Activated CD8-positive, alpha-beta T cell treated with anti-CD3 and anti-CD28 coated beads for 36 hours (primary cell): ENCODE measurements at regions not wholly inside any gene's neighbourhood (a gene's known extent, or its start where the extent isn't known, plus 50 kb on each side); places are given as distances from the start of the nearest gene placed in this dataset.

Experiments used
- ATAC-seq: fragments of 200-7000 bp; cut with Tn5 transposase; one replicate; pipeline ENCODE4 v1.10.0; 2021; ENCODE audit warnings: mild to moderate bottlenecking, moderate library complexity
- CTCF ChIA-PET: fragments of 350-600 bp; sonication (Branson Sonifier 250); formaldehyde crosslinking; loops from one replicate; lab custom pipeline; 2021; ENCODE audit warnings: antibody characterized with exemption; lab: Charles Lee
- POLR2A ChIA-PET: fragments of 350-600 bp; sonication (Branson Sonifier 250); formaldehyde crosslinking; loops from one replicate; lab custom pipeline; 2021; ENCODE audit warnings: antibody characterized with exemption; lab: Charles Lee
- DNase-seq: peaks from one replicate; pipeline ENCODE4 v3.0.0-alpha.2; 2020
- H3K27ac Mint-ChIP-seq: one replicate; pipeline ENCODE4 v1.8.0; 2021; ENCODE audit warnings: mild to moderate bottlenecking, mixed read lengths
- H3K27me3 Mint-ChIP-seq: one replicate; pipeline ENCODE4 v1.8.0; 2021; ENCODE audit warnings: mixed read lengths
- H3K36me3 Mint-ChIP-seq: one replicate; pipeline ENCODE4 v1.8.0; 2021; ENCODE audit warnings: low read depth, mixed read lengths
- H3K4me1 Mint-ChIP-seq: one replicate; pipeline ENCODE4 v1.8.0; 2021; ENCODE audit warnings: low read depth, mixed read lengths
- H3K4me3 Mint-ChIP-seq: one replicate; pipeline ENCODE4 v1.8.0; 2021; ENCODE audit warnings: mild to moderate bottlenecking, moderate library complexity, mixed read lengths
- H3K9me3 Mint-ChIP-seq: one replicate; pipeline ENCODE4 v1.8.0; 2021; ENCODE audit warnings: mixed read lengths
- CTCF ChIP-seq: fragments of 200-600 bp; IDR thresholded peaks from one replicate; pipeline ENCODE4 v1.8.0; 2022; ENCODE audit warnings: antibody characterized with exemption, mild to moderate bottlenecking
- intact Hi-C: fragments of 100-400 bp; cut with micrococcal nuclease; formaldehyde crosslinking; loops from one replicate; pipeline ENCODE4 v1.10.0; 2022

DNA sequence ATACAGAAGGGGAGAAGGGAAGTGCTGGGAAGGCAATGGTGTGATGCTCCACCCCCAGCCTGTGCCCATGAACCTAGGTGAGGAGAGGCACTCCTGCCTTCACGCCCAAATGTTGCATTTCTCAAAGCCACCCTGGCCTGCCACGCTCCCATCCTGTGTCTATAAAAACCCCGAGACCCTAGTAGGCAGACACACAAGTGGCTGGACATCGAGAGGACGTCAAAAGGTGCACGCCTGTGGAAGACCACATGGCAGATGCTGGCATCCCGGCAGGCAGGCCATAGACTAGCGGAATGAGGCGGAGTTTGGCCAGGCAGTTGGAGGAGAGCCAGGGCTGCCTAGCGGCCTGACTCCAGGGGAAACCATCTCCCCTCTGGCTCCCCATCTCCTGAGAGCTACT is 1168.5 kb upstream of the ADGRL2 start:
- CTCF ChIA-PET, result no interaction called here
- intact Hi-C loops, result no loop called here
- Mint-ChIP-seq H3K27ac (no peak overlapping the region), H3K9me3 (peaks cover 4% of the 10 kb centered on the region), H3K36me3 (no peaks in the 10 kb centered on the region), H3K4me1 (no peaks in the 10 kb centered on the region), H3K27me3 (no peaks in the 10 kb centered on the region), H3K4me3 (no peak overlapping the region)
- POLR2A ChIA-PET, result no interaction called here
- no peak for TF ChIP-seq CTCF
- no peak for ATAC-seq
- DNase-seq, result no peak

GRCh38 chr1:80629304-80629837 is 1171.4 kb upstream of the ADGRL2 start:
- no peaks in the 10 kb centered on the region for H3K27me3 Mint-ChIP-seq
- CTCF ChIA-PET, result no interaction called here
- H3K9me3 Mint-ChIP-seq, result peaks cover 4% of the 10 kb centered on the region
- intact Hi-C loops, result no loop called here
- H3K27ac Mint-ChIP-seq, result no peak overlapping the region
- no peaks in the 10 kb centered on the region for H3K4me1 Mint-ChIP-seq
- TF ChIP-seq CTCF, result no peak
- no peaks in the 10 kb centered on the region for H3K36me3 Mint-ChIP-seq
- DNase-seq (no peak), ATAC-seq (no peak)
- H3K4me3 Mint-ChIP-seq, result no peak overlapping the region
- POLR2A ChIA-PET, result no interaction called here

GRCh38 chr1:80624682-80625081 is 1176.1 kb upstream of the ADGRL2 start:
- Mint-ChIP-seq H3K4me3 (no peak overlapping the region), H3K27ac (no peak overlapping the region), H3K4me1 (no peaks in the 10 kb centered on the region), H3K9me3 (peaks cover 10% of the 10 kb centered on the region), H3K27me3 (no peaks in the 10 kb centered on the region), H3K36me3 (no peaks in the 10 kb centered on the region)
- no peak for DNase-seq
- POLR2A ChIA-PET, result no interaction called here
- ATAC-seq, result no peak
- TF ChIP-seq CTCF, result no peak
- intact Hi-C loops, result no loop called here
- CTCF ChIA-PET, result no interaction called here

- TF ChIP-seq CTCF, result no peak
- Mint-ChIP-seq H3K4me3 (no peak overlapping the region), H3K4me1 (no peaks in the 10 kb centered on the region), H3K27me3 (no peaks in the 10 kb centered on the region), H3K36me3 (no peaks in the 10 kb centered on the region), H3K9me3 (peaks cover 21% of the 10 kb centered on the region), H3K27ac (no peak overlapping the region)
- ChIA-PET CTCF (no interaction called here), POLR2A (no interaction called here)
- DNase-seq, result no peak
- intact Hi-C loops, result no loop called here
- ATAC-seq, result no peak
These were observed 1193.7 kb upstream of the ADGRL2 start for GRCh38 chr1:80607064-80607463.

DNA sequence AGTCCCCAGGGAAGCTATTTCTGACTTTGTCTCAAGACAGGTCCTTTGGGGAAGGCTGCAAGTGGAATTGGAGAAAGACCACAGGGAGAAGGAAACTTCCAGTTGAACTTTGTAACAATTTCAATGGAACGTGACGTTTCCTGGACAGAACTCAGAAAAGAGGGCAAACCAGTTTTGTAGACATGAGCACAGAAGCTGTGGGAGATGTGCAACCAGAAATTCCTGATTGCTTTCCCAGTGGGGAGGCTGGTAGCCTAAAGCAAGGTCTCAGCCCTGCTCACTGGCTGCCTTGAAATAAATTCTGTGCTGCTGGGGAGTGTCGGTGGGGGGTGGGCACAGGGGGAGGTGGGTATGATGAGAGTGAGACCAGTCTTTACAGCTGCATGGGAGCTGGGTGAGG is 1206.7 kb upstream of the ADGRL2 start:
- Mint-ChIP-seq H3K9me3 (peaks cover 48% of the 10 kb centered on the region), H3K4me1 (no peaks in the 10 kb centered on the region), H3K4me3 (no peak overlapping the region), H3K36me3 (no peaks in the 10 kb centered on the region), H3K27me3 (no peaks in the 10 kb centered on the region), H3K27ac (no peak overlapping the region)
- intact Hi-C loops, result no loop called here
- ChIA-PET CTCF (no interaction called here), POLR2A (no interaction called here)
- no peak for TF ChIP-seq CTCF
- no peak for ATAC-seq
- no peak for DNase-seq
